HG02973 (cell line): ENCODE measurements at regions not wholly inside any gene's neighbourhood (a gene's known extent, or its start where the extent isn't known, plus 50 kb on each side); places are given as distances from the start of the nearest gene placed in this dataset.

Experiments used
- ATAC-seq: cut with Tn5 transposase; IDR thresholded peaks from one replicate; pipeline ENCODE4 v1.9.1; 2021; ENCODE audit warnings: moderate library complexity; ENCODE audit not compliant: unreplicated experiment

DNA sequence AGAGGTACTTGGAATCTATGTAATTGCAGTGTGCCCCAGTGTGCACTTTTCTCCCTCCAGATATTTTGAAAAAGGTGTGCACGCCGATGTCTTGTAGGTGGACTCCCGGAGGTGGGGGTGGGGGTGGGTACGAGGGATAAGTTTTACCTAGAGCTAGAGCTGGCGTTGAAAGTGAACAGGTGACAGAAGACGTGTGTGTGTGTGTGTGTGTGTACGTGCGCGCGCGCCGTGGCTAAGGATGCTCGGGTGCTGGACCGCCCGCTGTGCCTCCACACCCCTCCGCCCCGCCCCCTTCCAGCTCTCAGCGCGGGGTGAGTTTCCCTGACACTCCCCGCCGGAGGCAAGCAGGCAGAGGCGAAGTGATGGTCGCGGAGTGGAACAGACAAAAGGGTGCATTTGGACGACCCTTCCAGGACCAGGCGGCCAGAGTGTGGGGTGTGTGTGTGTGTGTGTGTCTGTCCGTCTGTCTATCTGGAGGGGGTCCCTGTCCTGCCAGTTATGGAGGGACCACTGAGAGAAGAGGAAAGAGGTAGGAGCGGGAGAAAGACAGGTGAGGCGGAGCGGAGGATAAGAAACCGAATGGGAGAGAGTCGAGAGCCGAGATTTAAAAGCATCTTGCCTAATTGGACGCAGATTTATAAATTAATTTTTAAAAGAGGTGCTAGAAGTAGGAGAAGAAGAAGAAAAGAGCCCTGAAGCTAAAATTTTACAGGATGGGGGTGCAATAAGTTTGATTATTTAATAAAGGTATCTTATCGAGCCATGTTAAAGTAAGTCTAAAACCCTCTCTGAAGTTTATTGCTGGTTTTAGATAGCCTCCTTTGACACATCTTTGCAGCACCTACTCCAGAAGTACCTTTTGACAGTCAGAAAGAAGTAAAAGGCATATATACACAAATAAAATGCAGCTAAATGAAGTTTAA, 335.8 kb upstream of the THRB start:
- no peak for ATAC-seq

DNA sequence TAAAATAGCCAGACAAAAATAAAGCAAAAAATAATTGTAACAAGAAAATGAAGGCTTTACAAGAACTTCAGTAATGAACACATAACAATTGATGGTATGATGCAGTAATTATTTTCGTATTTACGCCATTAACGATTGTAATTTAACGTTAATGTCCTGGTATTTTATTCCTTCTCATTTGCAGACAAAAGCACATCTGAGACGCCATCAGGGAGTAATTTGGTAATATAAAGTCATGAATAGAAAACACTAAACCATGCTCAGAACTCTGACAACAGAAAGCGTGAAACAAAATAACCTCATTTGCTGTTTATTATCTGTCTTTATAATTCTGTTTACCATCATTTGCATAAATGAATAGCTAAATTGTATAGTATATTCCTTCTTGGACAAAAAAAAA, 336.6 kb upstream of the THRB start:
- ATAC-seq, result no peak

DNA sequence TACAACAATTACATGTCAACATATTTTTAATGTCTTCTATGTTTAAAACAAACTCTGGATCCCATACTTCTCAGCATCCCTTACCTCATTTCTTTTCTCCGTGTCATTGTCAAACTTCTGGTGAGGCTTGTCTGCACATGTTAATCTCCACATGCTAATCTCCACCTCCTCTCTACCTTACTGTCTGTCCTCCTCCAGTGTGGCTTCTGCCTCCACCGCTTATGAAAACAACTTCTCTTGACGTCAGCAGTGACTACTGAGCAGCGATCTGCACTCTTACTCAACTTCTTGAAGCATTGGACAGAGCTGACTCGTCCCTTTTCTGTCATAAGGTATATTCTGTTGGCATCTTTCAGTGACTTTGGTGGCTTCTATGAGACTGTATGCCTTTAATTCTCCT, 338.2 kb upstream of the THRB start:
- ATAC-seq, result no peak

DNA sequence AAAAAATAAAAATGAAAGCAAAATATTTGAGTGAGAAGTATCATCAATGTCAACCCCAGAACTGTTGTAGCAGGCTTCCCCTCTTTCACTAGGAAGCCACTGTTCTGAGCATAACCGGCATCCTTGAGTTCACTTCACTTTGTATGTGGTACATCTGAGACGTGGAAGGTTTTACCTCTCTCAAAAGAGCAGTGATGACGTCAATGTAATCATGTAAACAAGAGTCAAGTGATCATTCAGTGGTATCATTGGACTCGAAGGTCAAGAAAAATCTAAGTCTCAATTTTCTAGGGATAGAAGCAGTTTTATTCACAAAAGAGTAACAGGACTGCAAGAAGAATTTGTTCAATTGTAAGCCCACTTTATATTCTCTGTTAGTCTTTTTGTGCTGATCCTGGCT, 339.8 kb upstream of the THRB start:
- no peak for ATAC-seq

DNA sequence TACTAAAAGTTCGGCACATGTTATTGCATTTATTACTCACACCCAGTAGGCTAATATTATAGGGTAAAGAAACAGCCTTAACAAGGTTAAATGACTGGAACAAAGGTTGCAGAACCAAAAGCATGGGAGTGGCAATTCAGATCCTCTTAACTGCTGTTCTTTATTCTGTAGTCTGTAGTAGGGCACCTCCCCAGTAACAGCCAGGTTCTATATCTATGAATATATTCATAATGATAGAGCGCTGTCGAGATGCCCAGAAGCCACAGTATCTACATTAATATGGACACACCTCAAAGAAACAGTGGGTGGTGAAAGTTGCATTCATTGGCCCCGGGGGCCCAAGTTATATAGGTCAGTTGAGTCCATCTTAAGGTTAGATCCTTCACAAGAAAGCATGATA, 340.9 kb upstream of the THRB start:
- ATAC-seq, result no peak

DNA sequence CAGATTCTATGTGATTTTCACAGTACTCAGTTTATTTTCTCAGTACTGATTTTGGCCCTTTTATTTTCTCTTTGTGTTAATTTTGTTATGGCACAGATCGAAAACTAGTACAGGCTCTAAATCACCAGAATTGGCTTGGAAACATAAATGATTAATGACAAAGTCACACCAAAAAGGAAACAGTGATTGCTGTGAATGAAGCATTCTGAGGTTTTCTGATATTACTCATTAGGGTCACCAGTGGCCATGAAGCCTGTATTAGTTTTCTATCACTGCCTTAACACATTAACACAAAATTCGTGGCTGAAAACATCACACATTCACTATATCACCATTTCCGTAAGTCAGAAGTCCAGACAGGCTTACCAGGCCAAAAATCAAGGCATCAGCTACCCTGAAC, 343.0 kb upstream of the THRB start:
- no peak for ATAC-seq

DNA sequence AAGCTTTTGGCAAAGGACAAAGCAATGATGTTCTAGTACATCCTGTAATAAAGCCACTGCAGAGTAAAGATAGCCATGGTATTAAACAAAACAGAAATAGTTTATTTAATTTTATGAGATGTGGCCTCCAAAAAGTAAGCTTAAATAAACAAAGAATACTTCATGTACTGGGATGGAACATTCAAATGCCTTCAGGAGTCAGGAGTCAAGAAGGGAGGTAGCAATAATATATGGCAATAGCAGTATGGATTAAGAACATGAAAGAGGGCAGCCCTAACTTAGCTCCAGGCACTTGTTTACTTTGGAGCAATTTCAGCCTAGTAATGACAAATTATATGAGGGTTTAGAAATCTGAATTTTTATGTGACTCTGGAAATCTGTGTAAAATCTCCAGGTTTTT, 343.9 kb upstream of the THRB start:
- ATAC-seq, result no peak

DNA sequence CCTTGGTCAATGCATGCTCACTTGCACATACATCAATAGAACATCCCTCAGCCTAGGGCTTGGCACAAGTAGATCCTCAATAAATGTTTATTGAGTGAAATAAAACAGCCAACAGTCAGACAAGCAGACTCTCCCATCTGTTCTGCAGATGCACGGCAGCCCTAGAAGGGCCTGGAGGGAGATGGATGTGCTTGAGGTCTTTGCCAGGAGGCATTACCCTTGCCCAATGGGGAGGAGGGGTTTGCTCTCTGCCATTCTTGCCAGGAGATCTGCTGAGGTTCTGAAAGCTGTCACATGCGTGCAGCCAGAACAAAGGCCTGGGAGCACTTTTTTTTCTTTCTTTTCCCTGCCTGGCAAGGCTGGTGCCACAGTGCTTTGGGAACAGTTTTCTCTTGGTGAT, 349.3 kb upstream of the THRB start:
- no peak for ATAC-seq

DNA sequence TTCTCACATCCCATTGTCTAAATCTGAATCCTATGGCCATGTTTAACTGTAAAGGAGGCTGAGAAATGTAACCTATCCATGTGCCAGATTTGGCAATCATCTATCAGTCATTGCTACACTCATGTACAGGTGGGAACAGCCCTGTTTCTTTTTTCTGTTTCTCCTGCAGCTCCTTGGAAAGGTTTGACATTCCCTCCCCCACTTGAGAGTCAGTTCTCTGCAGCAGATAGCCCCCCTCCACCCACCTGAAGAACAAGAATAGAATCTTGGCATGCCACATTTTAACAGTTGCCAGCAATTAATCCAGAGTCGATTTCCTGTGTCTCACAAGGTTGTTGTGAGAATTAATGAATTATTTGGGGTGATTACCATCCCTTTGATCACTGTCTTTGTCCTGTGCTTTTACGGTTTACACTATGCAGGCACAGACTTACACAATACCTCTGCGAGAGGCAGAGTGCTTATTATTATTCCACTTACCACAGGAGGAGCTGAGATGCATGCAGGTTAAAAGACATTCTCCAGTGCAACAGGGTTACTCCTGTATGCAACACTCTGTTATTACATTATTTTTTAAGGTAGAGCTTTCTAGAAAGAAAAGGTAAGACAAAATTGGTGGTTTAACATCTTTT, 351.0 kb upstream of the THRB start:
- no peak for ATAC-seq

DNA sequence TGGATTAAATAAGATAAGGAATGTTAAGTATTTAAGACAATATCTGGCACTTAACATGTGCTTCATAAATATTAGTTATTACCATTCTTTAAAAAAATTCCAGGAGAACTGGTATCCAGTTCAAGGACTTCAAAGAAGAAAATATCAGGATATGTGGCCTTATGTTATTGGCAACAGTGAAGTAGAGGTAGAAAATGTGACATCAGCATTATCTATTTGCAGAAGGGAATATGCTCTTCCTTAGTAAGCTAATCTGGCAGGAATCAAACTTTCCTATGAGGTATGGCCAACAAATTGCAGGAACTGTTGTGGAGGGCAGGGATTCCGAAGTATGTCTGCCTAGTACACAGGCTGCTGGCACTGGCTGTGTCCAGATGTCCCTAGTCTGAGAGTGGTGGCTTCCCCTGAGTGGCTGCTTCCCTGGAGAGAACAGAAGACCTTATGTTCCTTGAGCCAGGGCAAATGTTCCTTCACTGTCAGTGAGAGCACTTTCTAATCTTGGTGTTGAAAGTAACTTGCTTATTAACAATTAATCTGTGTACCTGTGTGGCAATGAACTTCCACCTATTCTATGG, 351.7 kb upstream of the THRB start:
- no peak for ATAC-seq

DNA sequence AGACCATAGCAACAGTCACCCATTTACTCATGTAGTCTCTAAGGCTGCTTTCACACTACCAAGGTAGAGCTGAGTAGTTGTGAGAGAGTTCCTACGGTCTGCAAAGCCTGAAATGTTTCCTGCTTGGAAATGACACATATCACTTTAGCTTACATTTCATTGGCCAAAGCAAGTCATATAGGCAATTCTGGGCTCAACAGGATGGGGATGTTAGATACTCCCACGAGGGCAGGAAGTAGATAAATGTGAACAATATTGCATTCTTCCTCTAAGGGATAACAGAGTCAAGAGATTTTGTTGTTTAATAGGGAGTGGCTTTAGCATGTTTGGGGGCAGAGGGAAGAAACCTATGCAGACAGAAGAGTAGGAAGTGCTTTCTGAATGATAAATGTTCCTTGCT, 355.6 kb upstream of the THRB start:
- no peak for ATAC-seq

DNA sequence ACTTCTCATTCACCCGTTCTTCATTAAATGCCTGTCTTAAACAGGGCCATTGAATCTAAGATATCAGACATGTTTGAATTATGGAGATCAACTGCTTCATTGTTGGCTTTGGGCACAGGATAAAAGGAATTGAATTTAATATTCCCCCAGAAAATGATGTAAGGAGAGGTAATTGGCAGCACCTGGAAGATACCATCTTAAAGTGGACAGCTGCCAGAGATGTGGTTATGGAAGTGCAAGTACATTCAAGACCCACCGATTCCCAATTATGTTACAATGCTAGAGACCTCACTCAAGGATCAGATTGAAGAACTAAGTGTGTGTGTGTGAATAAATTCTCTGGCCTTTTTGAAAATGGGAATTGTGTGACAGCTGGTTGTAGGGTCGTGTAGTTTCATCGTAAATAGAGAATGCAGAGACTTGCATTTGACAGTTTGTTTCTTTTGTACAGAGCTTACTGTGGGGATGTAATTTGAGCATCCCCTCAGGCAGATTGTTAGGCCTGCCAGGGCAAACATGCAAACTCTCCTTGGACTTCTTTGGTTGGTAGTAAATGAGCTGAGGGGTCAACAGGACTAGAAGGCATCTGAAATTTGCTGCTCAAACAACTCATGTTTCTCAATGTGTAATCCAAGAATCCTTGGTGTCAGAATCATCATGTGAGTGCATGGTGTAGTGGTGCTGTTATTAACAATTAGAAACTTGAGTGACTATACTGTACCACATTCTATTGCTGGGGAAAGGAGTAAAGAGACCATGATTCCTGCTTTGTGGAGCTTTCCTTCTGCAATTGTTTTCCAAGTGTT, 359.2 kb upstream of the THRB start:
- no peak for ATAC-seq

DNA sequence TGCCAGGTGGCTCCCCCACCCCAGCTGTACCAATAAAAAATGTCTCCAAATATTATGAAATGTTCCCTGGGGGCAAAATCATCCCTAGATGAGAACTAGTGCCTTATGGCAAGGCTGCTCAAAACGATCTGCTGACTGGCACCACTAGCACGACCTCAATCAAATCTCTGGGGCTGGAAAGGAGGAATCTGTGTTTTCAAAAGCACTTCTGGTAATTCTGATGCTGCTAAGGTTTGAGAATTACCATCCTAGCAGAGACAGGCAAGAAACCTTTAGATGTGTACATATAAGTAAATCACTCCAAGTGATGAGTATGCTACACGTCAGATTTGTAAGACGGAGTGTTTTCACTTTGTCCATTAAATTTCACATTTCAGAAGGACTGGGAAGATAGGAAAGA, 360.1 kb upstream of the THRB start:
- ATAC-seq, result no peak

DNA sequence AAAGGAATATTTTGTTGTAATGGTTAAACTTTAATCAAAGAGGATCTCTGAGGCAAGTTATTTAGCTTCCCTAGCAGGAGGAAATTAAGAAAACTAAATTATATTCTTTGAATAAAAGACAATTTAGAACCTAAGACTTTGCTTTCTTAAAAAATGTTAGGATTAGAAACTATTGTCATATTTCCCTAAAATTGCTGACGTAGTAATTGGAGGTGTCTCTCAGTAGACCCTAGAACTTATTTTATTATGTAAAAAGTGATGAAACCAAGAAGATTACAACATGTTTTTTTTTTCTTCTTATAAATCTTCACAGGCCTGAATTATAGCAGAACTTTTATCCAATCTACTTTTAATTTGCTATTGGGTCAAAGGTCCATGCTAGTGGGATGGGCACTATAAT, 363.3 kb upstream of the THRB start:
- ATAC-seq, result no peak

DNA sequence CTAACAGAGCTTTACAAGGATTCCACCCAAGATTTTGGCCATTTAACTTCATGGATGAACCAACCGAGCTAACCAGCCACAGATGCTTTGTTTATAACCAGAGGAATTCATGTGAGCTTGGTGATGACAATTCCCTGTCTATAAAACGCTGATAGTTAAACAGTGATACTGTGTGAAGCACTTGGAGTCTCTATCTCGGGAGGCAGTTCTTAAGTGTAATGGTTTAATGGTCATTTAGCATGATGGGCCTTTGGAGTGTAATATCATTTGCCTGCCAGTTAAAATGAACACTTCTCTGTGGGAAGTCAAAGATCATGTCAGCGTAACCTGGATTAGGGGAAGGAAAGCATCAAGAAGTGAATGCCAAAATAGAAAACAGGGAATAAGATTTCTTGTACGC, 368.6 kb upstream of the THRB start:
- ATAC-seq, result no peak

DNA sequence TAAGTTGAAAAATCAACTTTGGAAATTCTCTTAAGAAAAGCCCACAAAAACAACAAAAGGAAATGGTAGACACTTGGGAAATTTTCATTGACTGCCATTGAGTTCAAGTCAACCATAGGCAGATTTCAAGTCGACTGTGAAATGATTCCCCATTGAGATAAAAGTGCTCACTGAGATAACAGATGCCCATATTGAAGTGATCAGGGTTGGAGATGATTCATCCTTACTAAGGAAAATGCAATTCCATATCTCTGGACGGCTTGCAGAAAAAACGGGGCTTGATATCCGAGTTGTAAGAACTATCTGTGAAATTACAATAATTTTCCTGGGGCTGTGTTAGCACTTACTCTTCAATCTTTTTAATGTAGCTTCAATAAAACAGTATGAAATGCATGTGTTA, 373.1 kb upstream of the THRB start:
- no peak for ATAC-seq

DNA sequence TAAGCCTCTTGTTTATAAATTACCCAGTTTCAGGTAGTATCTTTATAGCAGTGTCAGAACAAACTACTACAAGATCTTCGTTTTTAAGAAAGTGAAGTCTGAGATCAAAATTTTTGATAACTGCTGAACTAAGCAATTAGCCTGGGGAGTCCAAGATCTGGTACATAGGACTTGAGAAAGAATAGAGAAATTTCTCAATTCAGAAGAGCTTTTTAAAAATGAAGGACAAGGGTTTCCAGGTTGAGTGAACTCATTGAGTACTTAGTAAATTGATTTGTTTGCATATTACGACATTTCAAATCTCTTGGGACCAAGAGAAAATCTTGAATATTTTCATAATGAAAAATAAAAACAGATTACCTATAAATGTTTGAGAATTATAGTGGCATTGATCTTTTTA, 386.6 kb upstream of the THRB start:
- ATAC-seq, result no peak

DNA sequence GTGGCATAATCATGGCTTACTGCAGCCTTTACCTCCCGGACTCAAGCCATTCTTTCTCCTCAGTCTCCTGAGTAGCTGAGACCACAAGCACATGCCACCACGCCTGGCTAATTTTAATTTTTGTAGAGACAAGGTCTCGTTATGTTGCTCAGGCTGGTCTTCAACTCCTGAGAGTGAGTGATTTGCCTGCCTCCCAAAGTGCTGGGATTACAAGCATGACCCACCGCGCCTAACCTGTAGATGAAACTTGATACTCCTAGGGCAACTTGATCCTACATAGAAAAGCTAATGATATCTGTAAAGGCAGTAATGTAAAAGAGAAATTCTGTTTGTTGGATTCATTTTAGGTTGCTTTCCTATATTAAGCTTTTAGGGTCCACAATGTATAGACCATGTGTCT, 391.9 kb upstream of the THRB start:
- ATAC-seq, result no peak

DNA sequence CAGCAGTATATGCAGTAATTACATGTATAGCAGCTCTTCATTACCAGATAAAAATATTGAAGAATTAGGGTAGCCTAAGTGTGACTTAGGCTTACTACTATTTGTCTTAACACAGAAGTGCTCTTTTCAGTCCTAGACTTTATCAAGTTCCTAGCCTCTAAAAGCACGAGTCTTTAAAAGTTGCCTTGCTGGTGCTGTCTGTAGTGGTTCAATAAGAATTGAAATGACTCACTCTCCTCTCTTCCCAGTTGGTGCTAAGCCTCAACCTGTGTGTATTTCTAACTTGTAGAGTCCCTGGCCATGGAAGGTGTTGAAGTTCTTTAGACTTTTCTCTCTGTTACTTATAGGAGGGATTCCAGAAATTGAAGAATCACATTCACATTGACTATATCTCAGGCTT, 395.4 kb upstream of the THRB start:
- no peak for ATAC-seq

DNA sequence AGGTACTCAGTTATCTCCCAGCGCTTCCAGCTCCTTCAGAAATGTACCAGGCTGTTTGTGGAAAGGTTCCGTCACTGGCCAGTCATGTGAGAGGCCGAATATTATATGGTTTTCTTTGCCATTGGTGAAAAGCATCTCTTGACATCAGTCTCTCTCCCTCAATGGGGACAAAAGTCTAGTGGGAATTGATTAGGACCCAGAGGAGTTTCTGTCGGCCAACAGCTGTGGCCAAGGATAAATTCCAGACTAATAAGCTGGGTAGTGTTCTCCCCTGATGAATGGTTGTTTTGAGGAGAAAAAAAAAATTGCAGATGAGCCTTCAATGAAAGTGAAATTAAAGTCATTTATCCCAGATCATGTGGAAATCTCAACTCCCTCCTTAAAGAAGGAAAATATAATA, 404.7 kb upstream of the THRB start:
- no peak for ATAC-seq

DNA sequence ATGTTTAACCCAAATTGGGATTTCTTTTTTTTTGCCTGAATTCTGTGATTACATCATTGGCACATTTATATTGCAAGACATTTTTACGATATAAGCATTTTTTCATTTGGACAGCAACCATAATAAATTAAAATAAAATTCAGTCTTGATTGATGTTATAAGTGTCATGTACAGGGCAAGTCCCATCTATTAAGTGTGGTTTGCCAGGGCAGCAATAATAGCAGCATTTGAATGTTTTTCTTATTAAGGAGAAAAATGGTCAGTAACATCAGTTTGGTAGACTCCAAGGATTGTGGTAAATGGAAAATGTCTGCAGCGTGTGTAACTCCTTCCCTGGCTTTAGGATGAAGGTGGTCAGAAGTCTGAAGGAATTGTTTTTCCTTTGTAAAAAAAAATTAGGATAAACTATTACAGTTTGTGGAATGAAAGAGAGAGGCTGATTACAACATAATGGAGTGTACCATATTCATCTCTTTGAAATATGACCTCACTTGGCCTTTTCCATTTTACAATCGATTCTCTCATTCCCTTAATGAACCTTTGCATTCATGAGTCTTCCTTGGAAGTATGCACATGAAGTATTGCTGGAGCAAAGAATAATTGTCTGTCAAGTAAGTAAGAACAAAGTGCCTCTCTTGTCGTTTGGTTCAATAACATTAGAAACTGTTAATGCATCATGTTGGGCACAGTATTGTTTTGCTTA, 405.4 kb upstream of the THRB start:
- ATAC-seq, result no peak
